IPS-18c (cell line): ENCODE measurements at regions not wholly inside any gene's neighbourhood (a gene's known extent, or its start where the extent isn't known, plus 50 kb on each side); places are given as distances from the start of the nearest gene placed in this dataset.

Source experiments
- H3K4me3 ChIP-seq: 2 replicates; pipeline ENCODE4 v1.7.0; 2013; ENCODE audit warnings: low read depth, mild to moderate bottlenecking, low read length, moderate library complexity; ENCODE audit not compliant: insufficient read depth
- H3K9me3 ChIP-seq: one replicate; pipeline ENCODE4 v1.6.1; 2013; ENCODE audit warnings: mild to moderate bottlenecking, low read length, moderate library complexity; ENCODE audit not compliant: control insufficient read depth, insufficient read depth

GRCh38 chr22:48152164-48152775 lies 1389.8 kb downstream of the TBC1D22A start:
- no peaks in the 10 kb centered on the region for H3K9me3 ChIP-seq
- no peak overlapping the region for H3K4me3 ChIP-seq

- Histone ChIP-seq H3K4me3 (no peak overlapping the region), H3K9me3 (no peaks in the 10 kb centered on the region)
These were observed 1389.2 kb downstream of the TBC1D22A start for GRCh38 chr22:48151641-48152040.

DNA sequence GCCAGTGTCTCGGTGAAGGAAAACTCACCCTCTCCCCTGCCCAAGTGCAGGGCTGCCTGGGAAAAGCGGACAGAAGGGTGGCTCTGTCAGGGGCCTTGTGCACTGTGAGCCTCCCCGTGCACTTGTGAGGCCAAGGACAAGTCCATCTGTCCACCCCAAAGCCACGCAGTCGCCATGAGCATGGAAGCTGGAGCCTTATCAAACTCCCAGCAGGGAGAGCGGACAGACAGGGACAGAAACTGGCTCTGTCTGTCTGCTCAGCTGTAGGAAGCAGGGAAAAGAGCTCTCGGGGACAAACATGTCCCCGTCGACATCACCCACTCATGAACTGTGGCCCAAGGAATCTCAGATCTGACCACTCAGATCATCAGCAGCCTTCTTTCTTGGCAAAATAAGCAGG lies 1385.4 kb downstream of the TBC1D22A start:
- Histone ChIP-seq H3K4me3 (no peak overlapping the region), H3K9me3 (no peaks in the 10 kb centered on the region)

DNA sequence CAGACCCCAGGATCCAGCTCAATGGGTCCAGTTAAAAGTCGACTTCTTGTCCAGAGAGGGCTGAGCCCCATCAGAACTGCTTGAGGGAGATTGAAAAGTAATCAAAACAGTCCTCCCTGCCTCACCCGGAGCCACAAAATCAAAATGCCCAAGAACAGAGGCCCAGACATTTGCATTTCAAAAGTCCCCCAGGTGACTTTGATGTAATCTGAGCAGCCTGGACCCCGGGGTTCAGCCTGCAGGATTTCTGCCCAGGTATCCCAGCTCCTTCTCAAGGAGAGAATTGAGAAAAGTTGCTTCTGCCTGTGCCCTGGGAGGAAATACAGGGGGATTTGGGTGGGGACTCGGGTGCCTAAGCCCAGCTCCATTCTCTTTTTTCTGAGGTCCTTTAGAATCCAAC lies 1385.0 kb downstream of the TBC1D22A start:
- Histone ChIP-seq H3K9me3 (no peaks in the 10 kb centered on the region), H3K4me3 (no peak overlapping the region)

DNA sequence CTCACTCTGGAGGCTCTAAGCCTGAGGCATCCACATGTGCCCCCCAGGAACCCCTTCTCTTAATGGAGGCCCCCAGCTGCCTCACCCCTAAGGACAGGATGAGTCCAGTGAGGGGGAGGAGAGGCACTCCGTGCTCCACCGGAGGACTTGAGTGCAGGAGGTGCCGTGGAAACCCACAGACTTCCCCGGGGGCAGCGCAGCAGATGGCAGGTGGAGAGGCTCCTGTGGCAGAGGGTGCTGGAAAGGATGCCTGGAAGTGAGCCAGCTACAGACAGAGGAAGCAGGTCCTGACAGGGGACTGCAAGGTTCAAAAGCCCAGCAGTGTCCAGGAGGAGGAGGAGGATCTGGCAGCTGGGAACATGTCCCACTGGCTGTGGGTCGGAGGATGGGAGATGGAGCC lies 1384.0 kb downstream of the TBC1D22A start:
- Histone ChIP-seq H3K9me3 (no peaks in the 10 kb centered on the region), H3K4me3 (no peak overlapping the region)

DNA sequence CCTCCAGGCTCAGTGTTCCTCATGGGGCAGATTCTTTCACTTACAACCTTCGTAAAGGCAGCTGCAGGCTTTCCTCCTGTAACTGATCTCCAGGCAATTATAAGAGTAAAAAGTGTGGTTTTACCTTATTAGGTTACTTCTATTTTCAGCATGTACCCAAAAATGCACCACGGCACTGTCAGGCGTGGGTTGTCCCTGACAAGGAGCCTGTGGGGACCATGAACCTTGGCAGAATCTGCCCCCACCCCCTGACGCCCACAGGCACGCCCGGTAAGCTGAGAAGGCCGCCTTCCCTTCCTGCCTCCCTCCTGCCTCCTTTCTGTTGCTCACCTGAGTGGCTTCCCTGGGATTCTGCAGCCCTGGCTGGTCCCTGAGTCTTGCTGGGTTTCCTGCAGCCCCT lies 1383.3 kb downstream of the TBC1D22A start:
- Histone ChIP-seq H3K4me3 (no peak overlapping the region), H3K9me3 (no peaks in the 10 kb centered on the region)

- H3K4me3 ChIP-seq, result no peak overlapping the region
- H3K9me3 ChIP-seq, result no peaks in the 10 kb centered on the region
These were observed 1381.9 kb downstream of the TBC1D22A start for GRCh38 chr22:48144318-48144717.

GRCh38 chr22:48143856-48144255 lies 1381.4 kb downstream of the TBC1D22A start:
- Histone ChIP-seq H3K4me3 (no peak overlapping the region), H3K9me3 (no peaks in the 10 kb centered on the region)

GRCh38 chr22:48142388-48142787 lies 1379.9 kb downstream of the TBC1D22A start:
- Histone ChIP-seq H3K4me3 (no peak overlapping the region), H3K9me3 (no peaks in the 10 kb centered on the region)

DNA sequence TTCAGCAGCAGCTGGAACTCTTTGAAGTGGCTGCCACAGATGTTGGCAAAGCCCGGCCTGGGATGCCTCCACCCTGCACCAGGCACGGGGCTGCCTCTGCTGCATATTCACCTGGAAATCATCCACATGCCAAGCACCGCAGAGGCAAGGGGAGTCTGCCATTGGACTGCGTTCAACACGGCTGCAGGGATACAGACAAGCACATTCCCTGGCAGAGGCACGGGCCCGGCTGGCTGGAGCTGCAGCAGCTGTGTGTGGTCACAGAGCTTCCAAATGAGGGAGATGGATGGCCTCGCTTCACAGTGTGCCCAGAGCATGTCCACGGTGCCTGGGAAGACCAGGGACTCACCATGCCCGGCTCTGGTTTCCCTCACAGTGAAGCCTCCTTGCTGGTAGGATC lies 1378.9 kb downstream of the TBC1D22A start:
- no peaks in the 10 kb centered on the region for H3K9me3 ChIP-seq
- H3K4me3 ChIP-seq, result no peak overlapping the region

DNA sequence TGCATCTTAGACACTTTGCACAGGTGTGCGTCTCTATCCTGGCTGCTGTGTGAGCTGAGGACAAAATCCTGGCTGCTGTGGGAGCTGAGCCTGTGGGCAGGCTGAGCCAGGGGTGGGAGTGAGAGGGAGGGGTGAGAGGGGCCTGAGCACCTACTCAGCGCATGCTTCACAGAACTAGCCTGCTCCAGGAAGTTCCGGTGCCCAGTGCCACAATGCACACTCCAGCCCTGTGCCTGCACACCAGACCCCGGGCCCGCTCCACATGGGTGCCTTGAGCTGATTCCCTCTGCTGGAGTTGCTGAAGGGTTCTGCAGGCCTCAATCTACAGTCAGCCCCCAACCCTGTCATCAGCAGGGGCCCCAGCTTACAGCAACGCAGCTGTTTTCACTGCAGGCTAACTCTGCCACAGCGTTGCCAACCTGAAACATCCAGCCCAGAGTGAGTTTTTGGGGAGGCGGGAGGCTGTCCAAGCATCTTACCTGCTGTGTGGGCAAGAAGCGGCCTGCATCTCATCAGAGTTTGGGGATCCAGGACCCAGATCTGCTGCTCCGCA lies 1377.9 kb downstream of the TBC1D22A start:
- Histone ChIP-seq H3K9me3 (no peaks in the 10 kb centered on the region), H3K4me3 (no peak overlapping the region)

- Histone ChIP-seq H3K9me3 (no peaks in the 10 kb centered on the region), H3K4me3 (no peak overlapping the region)
These were observed 1377.3 kb downstream of the TBC1D22A start for GRCh38 chr22:48139776-48140175.

- Histone ChIP-seq H3K9me3 (no peaks in the 10 kb centered on the region), H3K4me3 (no peak overlapping the region)
These were observed 1376.4 kb downstream of the TBC1D22A start for GRCh38 chr22:48138855-48139254.

GRCh38 chr22:48138427-48138826 lies 1376.0 kb downstream of the TBC1D22A start:
- H3K4me3 ChIP-seq, result no peak overlapping the region
- no peaks in the 10 kb centered on the region for H3K9me3 ChIP-seq

- no peaks in the 10 kb centered on the region for H3K9me3 ChIP-seq
- no peak overlapping the region for H3K4me3 ChIP-seq
These were observed 1375.2 kb downstream of the TBC1D22A start for GRCh38 chr22:48137640-48138039.

GRCh38 chr22:48135592-48135991 lies 1373.1 kb downstream of the TBC1D22A start:
- Histone ChIP-seq H3K9me3 (no peaks in the 10 kb centered on the region), H3K4me3 (no peak overlapping the region)

GRCh38 chr22:48125416-48125815 lies 1363.0 kb downstream of the TBC1D22A start:
- no peak overlapping the region for H3K4me3 ChIP-seq
- no peaks in the 10 kb centered on the region for H3K9me3 ChIP-seq

DNA sequence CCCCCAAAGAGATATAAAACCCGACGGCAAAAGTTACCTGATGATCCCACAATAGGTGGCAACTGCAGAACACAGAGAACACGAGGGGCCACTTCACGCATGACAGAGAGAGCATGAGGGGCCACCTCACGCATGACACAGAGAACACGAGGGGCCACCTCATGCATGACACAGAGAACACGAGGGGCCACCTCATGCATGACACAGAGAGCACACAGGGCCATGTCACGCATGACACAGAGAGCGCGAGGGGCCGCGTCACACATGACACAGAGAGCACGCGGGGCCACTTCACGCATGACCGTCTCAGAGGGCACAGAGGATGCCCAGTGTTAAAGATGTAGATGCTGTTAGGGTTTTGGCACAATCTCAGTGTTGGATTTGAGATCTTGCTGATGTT lies 1359.5 kb downstream of the TBC1D22A start:
- H3K9me3 ChIP-seq, result no peaks in the 10 kb centered on the region

GRCh38 chr22:48118654-48119053 lies 1356.2 kb downstream of the TBC1D22A start:
- no peaks in the 10 kb centered on the region for H3K9me3 ChIP-seq
- H3K4me3 ChIP-seq, result no peak overlapping the region

More for the DNA sequence above, 1359.5 kb downstream of the TBC1D22A start:
- no peak overlapping the region for H3K4me3 ChIP-seq
